HFFc6 (cell line): ENCODE measurements at regions not wholly inside any gene's neighbourhood (a gene's known extent, or its start where the extent isn't known, plus 50 kb on each side); places are given as distances from the start of the nearest gene placed in this dataset.

Experiments
- DNase-seq: peaks from one replicate; pipeline ENCODE4 v3.0.0-alpha.2; 2018
- H3K27ac Mint-ChIP-seq: 2 replicates; pipeline ENCODE4 v1.8.0; 2020; ENCODE audit warnings: mild to moderate bottlenecking, mixed read lengths
- H3K27me3 Mint-ChIP-seq: 2 replicates; pipeline ENCODE4 v1.8.0; 2021; ENCODE audit warnings: mild to moderate bottlenecking, moderate library complexity, mixed read lengths; ENCODE audit not compliant: insufficient read depth
- H3K36me3 Mint-ChIP-seq: 2 replicates; pipeline ENCODE4 v1.8.0; 2021; ENCODE audit warnings: low read depth, mixed read lengths
- H3K4me1 Mint-ChIP-seq: 2 replicates; pipeline ENCODE4 v1.8.0; 2020; ENCODE audit warnings: low read depth, mixed read lengths
- H3K4me3 Mint-ChIP-seq: 2 replicates; pipeline ENCODE4 v1.8.0; 2020; ENCODE audit warnings: mild to moderate bottlenecking, moderate library complexity, mixed read lengths
- H3K9me3 Mint-ChIP-seq: 2 replicates; pipeline ENCODE4 v1.8.0; 2020; ENCODE audit warnings: mild to moderate bottlenecking, mixed read lengths
- CTCF ChIP-seq: fragments of 200-600 bp; sonication (generic); IDR thresholded peaks from 2 replicates; pipeline ENCODE4 v1.5.0; 2021; ENCODE audit warnings: antibody characterized with exemption, mild to moderate bottlenecking

- no peak for TF ChIP-seq CTCF
- H3K4me1 Mint-ChIP-seq, result no peaks in the 10 kb centered on the region
- no peak overlapping the region for H3K4me3 Mint-ChIP-seq
- H3K36me3 Mint-ChIP-seq, result no peaks in the 10 kb centered on the region
- no peaks in the 10 kb centered on the region for H3K9me3 Mint-ChIP-seq
- no peak overlapping the region for H3K27ac Mint-ChIP-seq
- peaks cover 31% of the 10 kb centered on the region for H3K27me3 Mint-ChIP-seq
- no peak for DNase-seq
Observed at GRCh38 chr20:57800791-57801430, 91.1 kb upstream of the PMEPA1 start.

- TF ChIP-seq CTCF, result no peak
- Mint-ChIP-seq H3K27ac (no peak overlapping the region), H3K4me3 (no peak overlapping the region), H3K4me1 (peaks cover 10% of the 10 kb centered on the region), H3K27me3 (peaks cover 19% of the 10 kb centered on the region), H3K9me3 (no peaks in the 10 kb centered on the region), H3K36me3 (no peaks in the 10 kb centered on the region)
- no peak for DNase-seq
Observed at GRCh38 chr20:57797401-57797800, 87.6 kb upstream of the PMEPA1 start.

GRCh38 chr20:57795977-57796560 lies 86.3 kb upstream of the PMEPA1 start:
- Mint-ChIP-seq H3K36me3 (no peaks in the 10 kb centered on the region), H3K9me3 (no peaks in the 10 kb centered on the region), H3K4me3 (no peak overlapping the region), H3K4me1 (peaks cover 10% of the 10 kb centered on the region), H3K27ac (no peak overlapping the region), H3K27me3 (peaks cover 23% of the 10 kb centered on the region)
- no peak for DNase-seq
- no peak for TF ChIP-seq CTCF

- H3K4me1 Mint-ChIP-seq, result peaks cover 10% of the 10 kb centered on the region
- H3K9me3 Mint-ChIP-seq, result no peaks in the 10 kb centered on the region
- DNase-seq, result peak; percentile 29
- no peak for TF ChIP-seq CTCF
- H3K36me3 Mint-ChIP-seq, result no peaks in the 10 kb centered on the region
- H3K27ac Mint-ChIP-seq, result no peak overlapping the region
- peaks cover 27% of the 10 kb centered on the region for H3K27me3 Mint-ChIP-seq
- H3K4me3 Mint-ChIP-seq, result no peak overlapping the region
Observed at GRCh38 chr20:57795342-57795697, 85.5 kb upstream of the PMEPA1 start.

GRCh38 chr20:57794600-57795341 lies 85.0 kb upstream of the PMEPA1 start:
- TF ChIP-seq CTCF, result no peak
- Mint-ChIP-seq H3K27ac (no peak overlapping the region), H3K36me3 (no peaks in the 10 kb centered on the region), H3K4me3 (no peak overlapping the region), H3K9me3 (no peaks in the 10 kb centered on the region), H3K27me3 (peaks cover 26% of the 10 kb centered on the region), H3K4me1 (peaks cover 10% of the 10 kb centered on the region)
- peak; percentile 41 for DNase-seq
